ENCODE measurements at regions not wholly inside any gene's neighbourhood (a gene's known extent, or its start where the extent isn't known, plus 50 kb on each side); places are given as distances from the start of the nearest gene placed in this dataset.

DNA sequence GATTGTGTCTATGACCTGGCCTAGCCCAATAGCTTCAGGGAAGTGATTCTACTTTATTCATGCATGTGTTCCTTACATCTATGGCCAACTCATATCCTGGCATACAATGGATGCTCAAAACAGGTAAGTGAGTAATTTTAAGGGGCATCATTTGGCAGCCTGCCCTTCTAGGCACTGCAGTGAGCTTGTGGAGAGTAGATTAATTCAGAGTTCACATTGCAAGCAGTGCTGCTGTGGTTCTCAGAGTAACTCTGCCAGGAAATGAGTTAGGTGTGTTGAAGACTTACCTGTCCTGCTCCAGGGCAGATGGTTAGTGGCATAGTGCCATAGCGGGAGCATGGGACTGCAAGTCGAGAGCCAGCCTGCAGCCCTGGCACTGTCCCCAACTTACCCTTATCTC is 158.0 kb downstream of the SCP2D1 start:
- Histone ChIP-seq H3K36me3 (no peaks in the 10 kb centered on the region), H3K27ac (no peak overlapping the region), H3K27me3 (ENCODE audit: insufficient read depth, low read depth, severe bottlenecking) (peaks cover 56% of the 10 kb centered on the region), H3K4me3 (ENCODE audit: low read depth, low read length) (no peak overlapping the region), H3K9me3 (ENCODE audit: severe bottlenecking) (peaks cover 2% of the 10 kb centered on the region)
- TF ChIP-seq, protein P1, sequence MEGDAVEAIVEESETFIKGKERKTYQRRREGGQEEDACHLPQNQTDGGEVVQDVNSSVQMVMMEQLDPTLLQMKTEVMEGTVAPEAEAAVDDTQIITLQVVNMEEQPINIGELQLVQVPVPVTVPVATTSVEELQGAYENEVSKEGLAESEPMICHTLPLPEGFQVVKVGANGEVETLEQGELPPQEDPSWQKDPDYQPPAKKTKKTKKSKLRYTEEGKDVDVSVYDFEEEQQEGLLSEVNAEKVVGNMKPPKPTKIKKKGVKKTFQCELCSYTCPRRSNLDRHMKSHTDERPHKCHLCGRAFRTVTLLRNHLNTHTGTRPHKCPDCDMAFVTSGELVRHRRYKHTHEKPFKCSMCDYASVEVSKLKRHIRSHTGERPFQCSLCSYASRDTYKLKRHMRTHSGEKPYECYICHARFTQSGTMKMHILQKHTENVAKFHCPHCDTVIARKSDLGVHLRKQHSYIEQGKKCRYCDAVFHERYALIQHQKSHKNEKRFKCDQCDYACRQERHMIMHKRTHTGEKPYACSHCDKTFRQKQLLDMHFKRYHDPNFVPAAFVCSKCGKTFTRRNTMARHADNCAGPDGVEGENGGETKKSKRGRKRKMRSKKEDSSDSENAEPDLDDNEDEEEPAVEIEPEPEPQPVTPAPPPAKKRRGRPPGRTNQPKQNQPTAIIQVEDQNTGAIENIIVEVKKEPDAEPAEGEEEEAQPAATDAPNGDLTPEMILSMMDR (IDR thresholded peaks at IDR 0.05; ENCODE audit: low read depth, low read length): no peak
- no peak for DNase-seq

DNA sequence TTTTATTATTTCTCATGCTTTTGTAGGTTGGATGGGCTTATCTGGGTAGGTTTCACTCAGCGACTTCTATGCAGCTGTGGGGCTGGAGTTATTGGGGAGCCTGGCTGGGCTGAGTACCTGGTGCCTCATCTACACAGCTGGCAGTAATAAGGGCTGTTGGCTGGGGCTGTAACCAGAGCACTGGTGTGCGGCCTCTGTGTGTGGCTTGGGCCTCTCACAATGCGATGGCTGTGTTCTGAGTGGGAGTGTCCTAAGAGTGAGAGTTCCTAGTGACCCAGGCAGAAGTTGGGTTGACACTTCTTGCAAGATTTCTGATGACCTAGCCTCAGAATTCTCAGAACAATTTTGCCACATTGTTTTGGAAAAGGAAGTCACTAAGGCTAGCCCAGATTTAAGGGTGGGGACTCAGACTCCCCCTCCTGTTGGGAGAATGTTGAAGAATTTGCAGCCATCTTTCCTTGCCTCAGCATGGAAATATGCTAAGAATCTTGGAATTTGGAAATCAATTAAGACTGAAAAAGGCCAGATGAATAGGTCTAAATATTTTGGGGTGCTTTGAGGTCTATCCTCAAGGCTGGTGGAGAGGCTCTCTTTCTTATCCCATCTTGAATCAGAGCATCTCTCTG is 158.8 kb downstream of the SCP2D1 start:
- peaks cover 63% of the 10 kb centered on the region for H3K27me3 ChIP-seq (ENCODE audit: insufficient read depth, low read depth, severe bottlenecking)
- no peaks in the 10 kb centered on the region for H3K36me3 ChIP-seq
- TF ChIP-seq, protein P1 (IDR thresholded peaks at IDR 0.05; ENCODE audit: low read depth, low read length): no peak
- no peak for DNase-seq
- H3K9me3 ChIP-seq (ENCODE audit: severe bottlenecking): peaks cover 1% of the 10 kb centered on the region
- H3K4me3 ChIP-seq (ENCODE audit: low read depth, low read length): no peak overlapping the region
- no peak overlapping the region for H3K27ac ChIP-seq

DNA sequence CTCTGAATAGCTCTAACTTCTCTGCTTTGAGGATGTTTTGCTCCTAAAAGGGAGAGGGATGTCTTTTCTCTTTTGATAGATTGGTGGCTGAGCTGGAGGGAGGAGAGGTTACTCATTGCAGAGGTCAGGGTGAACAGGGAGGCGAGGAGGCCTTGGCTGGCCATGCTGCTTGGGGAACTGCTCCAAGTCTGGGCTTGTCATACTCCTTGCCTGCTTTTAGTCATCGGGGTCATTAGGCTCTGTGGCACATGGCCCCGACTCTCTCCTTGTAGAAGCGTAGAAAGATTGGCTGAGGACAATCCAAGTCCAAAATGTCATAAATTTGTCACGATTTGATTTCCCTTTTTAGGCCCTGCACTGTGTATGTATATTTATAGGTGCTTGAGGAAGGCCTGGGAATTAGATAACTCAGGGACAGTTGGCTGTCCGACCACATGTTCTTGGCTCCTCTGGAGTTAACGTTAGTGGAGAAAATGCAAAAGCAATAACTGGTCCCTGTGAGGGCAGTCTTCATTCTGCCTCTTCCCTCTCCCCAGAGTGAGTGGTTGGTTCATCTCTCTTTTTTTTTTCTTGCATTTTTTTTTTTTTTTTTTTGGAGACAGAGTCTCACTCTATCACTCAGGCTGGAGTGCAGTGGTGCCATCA is 160.1 kb downstream of the SCP2D1 start:
- TF ChIP-seq, protein P1 (IDR thresholded peaks at IDR 0.05; ENCODE audit: low read depth, low read length): no peak
- no peaks in the 10 kb centered on the region for H3K9me3 ChIP-seq (ENCODE audit: severe bottlenecking)
- H3K27me3 ChIP-seq (ENCODE audit: insufficient read depth, low read depth, severe bottlenecking): peaks cover 70% of the 10 kb centered on the region
- H3K27ac ChIP-seq: no peak overlapping the region
- no peaks in the 10 kb centered on the region for H3K36me3 ChIP-seq
- H3K4me3 ChIP-seq (ENCODE audit: low read depth, low read length): no peak overlapping the region
- DNase-seq: no peak

DNA sequence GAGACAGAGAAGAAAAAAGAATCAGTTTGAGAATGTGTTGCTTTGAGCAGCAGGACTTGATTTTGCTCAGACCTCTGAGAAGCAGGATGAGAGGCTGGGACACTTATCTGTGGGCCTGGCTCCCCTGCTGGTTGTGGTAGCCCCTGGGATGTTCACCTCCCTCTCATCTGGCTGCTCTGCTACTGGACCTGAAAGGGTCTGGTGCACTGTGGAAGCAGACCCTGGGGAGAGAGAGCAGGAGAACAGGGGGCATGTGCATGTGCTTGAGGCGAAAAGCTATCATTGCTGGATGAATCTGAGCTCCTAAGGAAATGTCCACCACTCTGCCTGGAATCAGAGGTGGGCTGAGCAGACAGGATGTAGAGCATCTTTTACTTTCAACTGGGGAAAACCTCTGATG is 161.1 kb downstream of the SCP2D1 start:
- DNase-seq: no peak
- TF ChIP-seq, protein P1 (IDR thresholded peaks at IDR 0.05; ENCODE audit: low read depth, low read length): no peak
- no peak overlapping the region for H3K27ac ChIP-seq
- no peaks in the 10 kb centered on the region for H3K9me3 ChIP-seq (ENCODE audit: severe bottlenecking)
- H3K4me3 ChIP-seq (ENCODE audit: low read depth, low read length): no peak overlapping the region
- peaks cover 64% of the 10 kb centered on the region for H3K27me3 ChIP-seq (ENCODE audit: insufficient read depth, low read depth, severe bottlenecking)
- no peaks in the 10 kb centered on the region for H3K36me3 ChIP-seq

DNA sequence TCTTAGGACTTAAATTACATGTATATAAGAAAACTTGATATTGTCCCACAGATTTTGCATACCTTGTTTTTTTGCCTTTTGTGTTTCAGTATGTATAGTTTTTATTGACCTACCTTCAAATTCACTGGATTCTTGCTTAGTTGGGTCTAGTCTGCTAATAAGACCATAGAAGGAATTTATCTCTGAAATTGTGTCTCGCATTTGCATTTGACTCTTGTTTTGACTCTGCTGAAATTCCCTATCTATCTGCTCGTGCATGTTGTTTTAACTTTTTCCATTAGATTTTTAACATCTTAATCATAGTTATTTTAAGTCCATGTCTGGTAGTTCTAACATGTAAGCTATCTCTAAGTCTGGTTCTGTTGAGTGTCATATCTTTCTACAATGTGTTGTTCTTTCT is 163.9 kb downstream of the SCP2D1 start:
- Histone ChIP-seq H3K36me3 (no peaks in the 10 kb centered on the region), H3K27me3 (ENCODE audit: insufficient read depth, low read depth, severe bottlenecking) (peaks cover 61% of the 10 kb centered on the region), H3K4me3 (ENCODE audit: low read depth, low read length) (no peak overlapping the region), H3K9me3 (ENCODE audit: severe bottlenecking) (no peaks in the 10 kb centered on the region), H3K27ac (no peak overlapping the region)
- TF ChIP-seq, protein P1 (IDR thresholded peaks at IDR 0.05; ENCODE audit: low read depth, low read length): no peak
- no peak for DNase-seq

DNA sequence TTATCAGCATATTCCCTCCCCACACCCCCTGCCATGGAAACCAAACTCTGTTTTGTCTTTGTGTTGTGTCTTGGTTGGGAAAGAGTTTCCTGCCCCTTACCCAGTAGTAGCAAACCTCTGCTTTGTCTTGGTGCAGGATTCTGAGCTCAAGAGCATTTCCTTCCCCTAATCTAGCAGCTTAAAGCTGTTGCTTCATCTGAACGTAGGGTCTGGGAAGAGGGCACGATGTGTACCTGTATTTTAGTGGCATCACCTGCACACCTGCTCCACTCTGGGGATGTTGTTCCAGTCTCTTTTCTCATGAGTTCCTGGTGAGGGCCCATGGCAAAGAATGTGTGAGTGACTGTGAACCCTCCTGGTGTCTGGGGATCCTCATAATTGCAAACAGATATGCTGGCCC is 164.7 kb downstream of the SCP2D1 start:
- Histone ChIP-seq H3K9me3 (ENCODE audit: severe bottlenecking) (no peaks in the 10 kb centered on the region), H3K27ac (no peak overlapping the region), H3K36me3 (no peaks in the 10 kb centered on the region), H3K4me3 (ENCODE audit: low read depth, low read length) (no peak overlapping the region), H3K27me3 (ENCODE audit: insufficient read depth, low read depth, severe bottlenecking) (peaks cover 60% of the 10 kb centered on the region)
- no peak for DNase-seq
- TF ChIP-seq, protein P1 (IDR thresholded peaks at IDR 0.05; ENCODE audit: low read depth, low read length): no peak
